GM21723 (cell line): ENCODE measurements at regions not wholly inside any gene's neighbourhood (a gene's known extent, or its start where the extent isn't known, plus 50 kb on each side); places are given as distances from the start of the nearest gene placed in this dataset.

Experiments used
- ATAC-seq: cut with Tn5 transposase; IDR thresholded peaks from one replicate; pipeline ENCODE4 v1.9.1; 2021; ENCODE audit warnings: mild to moderate bottlenecking, moderate library complexity; ENCODE audit not compliant: unreplicated experiment

DNA sequence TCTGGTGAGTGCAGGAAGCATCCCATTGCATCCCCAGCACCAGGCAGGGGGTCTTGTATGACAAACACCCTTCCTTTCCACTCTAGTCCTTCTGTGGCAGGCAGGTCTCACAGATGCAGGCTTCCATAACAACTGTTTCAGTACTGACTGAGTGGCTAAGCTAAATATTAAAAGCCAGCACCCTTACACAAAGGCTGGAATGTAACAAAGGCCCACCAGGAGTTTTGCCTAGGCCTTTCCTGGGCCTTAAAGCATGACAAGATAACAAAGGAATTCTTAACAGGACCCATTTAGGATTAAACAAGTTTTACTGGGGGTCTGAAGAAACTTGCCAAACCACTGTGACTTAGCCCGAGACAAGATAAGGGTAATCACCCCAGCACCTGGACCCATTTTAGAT is 228.9 kb upstream of the RPL38 start:
- ATAC-seq: no peak

DNA sequence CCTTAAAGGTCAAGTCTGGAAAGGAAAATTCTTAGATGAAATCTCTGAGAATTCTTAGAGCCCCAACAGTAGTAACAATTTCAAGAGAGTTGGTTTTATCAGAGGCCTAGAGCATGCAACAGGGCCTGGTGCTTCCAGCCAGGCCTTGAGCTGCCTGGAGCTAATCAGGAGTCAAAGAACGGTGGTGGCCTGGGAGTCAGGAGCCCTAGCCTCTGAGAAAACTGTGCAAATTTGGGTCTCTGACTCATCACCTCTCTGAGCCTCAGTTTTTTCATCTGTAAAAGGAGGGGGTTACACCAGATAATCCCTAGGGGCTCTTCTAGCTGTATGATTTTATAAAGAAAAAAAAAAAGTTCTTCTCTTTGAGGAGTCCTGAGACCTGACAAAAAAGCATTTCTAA is 227.3 kb upstream of the RPL38 start:
- no peak for ATAC-seq

DNA sequence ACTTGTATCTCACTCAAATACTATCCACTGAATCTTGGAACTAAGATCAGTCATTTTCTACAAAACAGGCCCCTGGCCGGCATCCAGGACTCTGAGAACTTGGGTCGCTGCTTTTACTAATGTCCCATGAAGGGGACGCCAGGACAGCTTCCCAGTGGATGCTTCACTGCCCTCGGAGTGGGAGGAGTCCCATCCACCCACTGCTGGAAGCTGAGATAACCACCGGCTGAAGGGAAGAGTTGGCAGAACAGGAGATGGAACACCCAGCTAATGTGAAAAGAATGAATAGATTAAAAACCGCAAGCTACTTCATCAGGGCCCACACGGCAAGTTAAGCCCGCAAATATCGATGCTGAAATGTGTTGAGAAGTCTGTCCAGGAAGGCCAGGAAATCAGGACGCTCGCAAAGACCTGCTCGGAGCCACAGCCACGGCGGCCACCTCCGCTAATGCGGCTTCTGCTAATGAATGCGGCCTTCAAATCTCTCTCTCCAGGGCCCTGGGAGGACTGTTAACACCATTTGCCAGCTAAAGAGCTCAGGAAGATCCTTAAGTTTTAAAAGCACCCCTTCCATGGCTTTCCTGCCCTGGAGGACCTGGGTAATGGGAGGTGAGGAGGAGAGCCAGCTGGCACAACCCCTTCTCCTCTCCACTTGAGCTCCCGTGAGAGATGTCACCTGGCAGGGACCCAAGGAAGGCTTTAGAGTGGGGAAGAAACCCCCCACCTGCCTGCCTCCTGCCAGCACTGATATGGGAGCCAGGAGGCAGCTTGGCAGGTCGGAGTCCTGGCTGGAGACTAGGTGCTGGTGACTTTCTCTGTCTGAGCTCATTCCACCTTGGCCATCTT is 226.6 kb upstream of the RPL38 start:
- no peak for ATAC-seq

DNA sequence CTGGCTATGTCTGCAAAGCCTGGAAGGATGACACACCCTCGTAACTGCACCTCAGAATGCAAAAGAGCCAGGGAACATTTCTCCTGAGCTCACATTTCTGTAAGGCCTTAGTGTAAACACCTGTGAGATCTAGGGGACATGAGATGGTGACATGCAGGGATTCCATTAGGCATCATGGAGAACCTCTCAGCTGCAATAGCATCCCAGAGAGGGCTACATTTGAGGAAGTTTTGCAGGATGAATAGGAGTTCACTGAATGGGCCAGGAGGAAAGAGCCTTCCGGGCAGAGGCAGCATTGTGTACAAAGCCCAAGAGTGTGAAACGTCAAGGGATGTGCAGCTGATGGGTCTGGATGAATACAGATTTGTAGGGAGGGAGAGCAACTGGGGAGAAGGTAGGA is 223.0 kb upstream of the RPL38 start:
- ATAC-seq: no peak

- no peak for ATAC-seq
These were observed 220.6 kb upstream of the RPL38 start for GRCh38 chr17:73982871-73983270.

GRCh38 chr17:73983621-73984400 is 219.7 kb upstream of the RPL38 start:
- no peak for ATAC-seq

DNA sequence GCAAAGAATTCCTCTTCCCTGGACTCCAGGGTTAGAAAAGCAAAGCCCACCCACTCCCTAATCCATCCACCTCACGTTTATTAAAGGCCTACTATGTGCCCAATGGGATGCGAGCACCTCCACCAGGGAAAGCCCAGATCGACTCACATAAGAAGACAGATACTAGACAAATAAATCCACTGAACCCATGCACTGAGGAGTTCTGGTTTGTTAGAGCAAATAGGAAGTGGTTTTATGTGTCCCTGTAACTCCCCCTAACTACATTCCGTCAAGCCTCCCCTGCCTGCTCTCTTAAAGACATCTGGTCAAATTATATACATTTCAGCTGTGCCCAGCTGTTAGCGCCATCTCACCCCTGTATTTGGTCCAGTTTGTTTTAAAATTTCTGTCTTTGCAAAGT is 218.5 kb upstream of the RPL38 start:
- no peak for ATAC-seq

GRCh38 chr17:73985466-73986015 is 217.9 kb upstream of the RPL38 start:
- no peak for ATAC-seq

DNA sequence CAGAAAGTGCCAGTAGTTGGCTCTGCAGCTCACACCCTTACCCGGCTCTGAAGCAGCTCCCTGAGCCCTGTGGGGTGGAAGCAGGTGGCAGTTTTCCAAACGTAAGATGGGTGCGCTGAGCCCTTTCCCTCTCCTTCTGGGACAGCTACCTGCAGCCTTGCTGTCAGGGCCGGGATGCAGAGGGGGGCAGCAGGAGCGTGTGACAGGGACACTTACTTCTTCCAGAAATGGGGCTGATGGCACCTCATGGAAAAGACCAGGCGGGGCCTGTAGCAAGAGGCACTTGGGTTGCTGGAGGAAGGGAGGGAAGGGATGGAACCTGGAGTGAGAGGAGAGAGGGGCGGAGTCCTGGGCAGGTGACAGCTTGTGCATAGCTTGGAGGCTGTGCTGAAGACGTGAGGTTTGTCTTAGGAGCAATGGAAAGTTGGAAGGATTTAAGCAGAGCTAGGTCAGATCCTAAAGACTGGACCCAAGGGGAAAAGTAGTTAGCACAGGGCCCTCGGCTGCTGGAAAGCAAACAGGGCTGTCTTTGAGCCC is 216.8 kb upstream of the RPL38 start:
- no peak for ATAC-seq

DNA sequence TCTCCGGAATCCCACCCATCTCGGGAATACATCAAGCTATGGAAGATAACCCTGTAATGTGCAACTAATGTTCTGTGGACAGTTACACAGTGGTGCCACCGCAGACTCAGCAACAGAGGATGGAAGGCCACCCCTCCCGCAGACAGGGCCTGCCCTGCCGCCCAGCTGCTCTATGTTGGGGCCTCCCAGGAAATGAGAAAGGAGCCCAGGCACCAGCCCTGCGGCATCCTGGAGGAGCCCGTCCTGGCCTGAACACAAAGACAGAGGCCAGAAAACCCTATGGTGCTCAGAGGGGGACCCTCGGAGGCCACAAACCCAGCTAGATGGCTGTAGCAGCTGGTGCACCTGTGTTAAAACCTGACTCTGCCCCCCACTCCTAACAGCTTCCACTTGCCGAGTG is 216.1 kb upstream of the RPL38 start:
- no peak for ATAC-seq

DNA sequence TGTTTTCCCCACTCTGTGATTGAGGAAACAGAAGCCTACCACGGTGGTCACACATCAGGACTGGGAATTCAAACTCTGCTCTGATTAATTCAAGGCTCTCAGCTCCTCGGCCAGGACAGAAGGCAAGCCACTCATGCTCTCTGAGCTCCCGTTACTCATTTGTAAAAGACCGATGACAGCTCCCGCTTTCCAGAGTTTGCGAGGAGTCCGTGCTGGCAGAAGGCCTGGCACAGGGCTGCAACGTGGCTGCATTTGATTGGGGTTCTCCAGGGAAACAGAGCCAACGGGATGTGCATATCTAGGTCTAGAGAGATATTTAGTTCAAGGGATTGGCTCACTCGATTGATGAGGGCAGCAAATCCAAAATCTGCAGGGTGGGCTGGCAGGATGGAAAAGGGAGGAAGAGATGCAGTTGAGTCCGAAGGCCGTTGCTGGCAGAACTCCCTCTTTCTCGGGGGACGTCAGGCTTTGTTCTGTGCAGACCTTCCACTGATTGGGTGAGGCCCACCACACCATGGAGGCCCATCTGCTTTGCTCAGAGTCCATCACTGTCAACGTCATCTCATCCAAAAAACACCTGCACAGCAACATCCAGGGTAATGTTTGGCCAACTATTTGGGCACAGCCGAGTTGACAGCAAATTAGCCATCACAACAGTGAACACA is 215.5 kb upstream of the RPL38 start:
- no peak for ATAC-seq

DNA sequence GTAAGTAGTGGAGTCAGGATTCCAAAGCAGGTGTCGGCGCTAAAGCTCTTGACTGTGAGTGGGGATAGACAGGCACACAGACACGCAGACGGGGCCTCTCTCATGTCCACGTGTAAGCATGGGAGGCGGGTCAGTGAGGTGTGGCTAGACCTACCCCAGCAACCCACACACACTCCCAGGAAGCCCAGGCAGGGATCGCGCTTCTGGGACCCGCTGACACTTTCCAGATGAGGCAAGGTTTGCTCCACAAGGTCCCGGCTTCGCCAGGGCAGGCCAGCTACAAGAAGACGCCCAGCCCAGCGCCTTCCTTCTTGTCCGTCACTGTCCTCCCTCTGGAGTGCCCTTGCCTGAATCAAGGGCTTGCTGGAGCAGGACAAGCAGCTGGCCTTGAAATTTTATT is 213.8 kb upstream of the RPL38 start:
- no peak for ATAC-seq

GRCh38 chr17:73990290-73990689 is 213.2 kb upstream of the RPL38 start:
- ATAC-seq: no peak

DNA sequence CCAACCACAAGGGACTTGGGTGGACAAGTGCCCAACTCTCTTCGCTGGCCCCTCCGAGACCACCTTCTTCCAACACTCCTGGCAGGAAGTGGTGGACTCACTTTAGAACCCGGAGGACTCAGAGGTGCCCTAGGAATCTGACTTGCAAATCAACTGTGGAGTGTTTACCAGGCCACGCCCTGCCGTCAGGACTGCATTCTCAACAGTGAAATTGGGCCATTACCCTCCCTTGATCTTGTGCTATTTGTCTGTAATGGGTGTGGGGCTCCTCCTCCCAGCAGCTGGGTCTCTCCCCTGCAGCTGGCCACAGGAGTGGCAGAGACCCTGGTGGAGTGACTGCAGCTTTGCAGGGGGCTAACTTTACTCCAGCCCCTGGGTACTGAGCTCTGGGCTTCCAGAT is 212.2 kb upstream of the RPL38 start:
- no peak for ATAC-seq

DNA sequence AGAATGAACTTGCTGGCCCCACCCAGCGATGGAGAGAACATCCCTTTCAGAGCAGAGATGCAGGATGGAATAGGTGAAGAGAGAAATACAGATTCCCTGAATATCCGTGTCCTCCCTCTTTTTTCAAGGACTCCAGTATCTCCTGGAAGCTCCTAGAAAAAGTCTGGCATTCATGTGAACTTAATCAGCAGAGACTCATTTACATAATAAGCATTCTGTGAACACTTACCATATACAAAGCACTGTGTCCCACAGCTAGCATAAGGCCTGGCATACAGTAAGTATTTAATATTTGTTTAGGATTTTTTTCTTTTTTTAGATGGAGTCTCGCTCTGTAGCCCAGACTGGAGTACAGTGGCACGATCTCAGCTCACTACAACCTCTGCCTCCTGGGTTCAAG is 208.5 kb upstream of the RPL38 start:
- ATAC-seq: no peak

- no peak for ATAC-seq
These were observed 206.4 kb upstream of the RPL38 start for GRCh38 chr17:73997059-73997458.

DNA sequence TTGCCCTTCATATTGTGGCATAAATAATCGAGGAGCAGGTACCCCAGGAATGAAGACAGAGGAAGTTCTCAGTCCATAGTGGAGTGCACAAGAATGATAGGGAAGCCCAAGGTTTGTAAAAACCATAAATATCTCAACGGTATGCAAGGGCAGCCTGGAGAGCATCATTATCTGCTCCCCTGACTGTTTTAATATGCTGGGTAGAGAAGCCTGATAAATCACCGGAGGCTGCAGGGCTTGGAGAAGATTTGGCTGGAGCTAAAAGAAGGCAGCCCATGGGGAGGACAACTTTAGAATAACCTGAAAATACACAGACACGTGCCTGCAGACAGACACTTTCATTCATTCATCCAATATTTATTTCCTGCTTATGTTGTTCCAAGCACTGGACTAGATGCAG is 205.2 kb upstream of the RPL38 start:
- ATAC-seq: no peak

DNA sequence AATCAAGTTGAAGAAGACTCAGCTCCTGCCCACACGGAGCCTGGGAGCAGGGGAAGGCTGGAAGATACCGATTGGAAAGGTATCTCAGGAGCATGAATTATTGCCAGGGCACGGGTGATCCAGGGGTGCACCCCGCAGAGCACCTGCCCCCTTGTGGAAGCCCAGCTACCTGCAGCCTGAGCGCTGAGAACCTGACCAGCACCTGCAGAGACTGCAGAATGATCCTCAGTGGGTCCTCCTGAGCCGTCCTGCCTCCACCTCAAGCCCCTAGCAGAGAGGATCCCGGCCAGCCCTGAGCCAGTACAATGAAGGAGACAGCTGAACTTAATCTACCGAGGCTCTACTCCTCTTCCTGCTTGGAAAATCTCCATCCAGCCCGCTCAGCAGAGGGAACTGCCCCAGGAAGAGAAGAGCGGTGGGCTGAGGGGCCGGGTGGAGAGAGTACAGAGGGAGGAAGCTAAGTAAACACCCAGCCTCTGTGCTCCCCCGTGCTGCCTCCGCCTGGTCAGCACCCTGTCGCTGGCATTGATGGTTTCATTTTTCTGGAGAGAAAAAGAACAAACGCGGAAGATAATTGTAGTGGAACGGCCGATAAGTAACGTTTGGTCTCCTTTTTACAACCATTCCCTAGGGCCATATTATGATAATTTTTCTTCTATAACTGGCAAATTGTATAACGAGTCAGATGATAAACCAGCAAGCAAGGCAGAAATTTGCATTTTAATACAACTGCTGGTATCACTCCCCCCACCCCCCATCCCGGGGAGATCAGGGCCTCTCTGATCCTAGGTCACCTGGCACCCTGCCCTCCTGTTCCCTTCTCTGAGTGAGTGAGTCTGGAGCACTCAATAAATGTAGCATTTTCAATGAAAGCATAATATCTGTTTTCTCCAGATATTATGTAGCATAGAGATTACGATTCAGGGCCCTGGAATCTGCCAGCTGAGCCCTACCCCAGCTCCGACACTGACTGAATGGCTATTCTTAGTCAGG is 204.5 kb upstream of the RPL38 start:
- ATAC-seq: no peak

- ATAC-seq: no peak
These were observed 202.3 kb upstream of the RPL38 start for GRCh38 chr17:74001145-74001544.

- no peak for ATAC-seq
These were observed 201.2 kb upstream of the RPL38 start for GRCh38 chr17:74002241-74002640.
